Lower leg skin (tissue), 3 donors: ENCODE measurements at regions not wholly inside any gene's neighbourhood (a gene's known extent, or its start where the extent isn't known, plus 50 kb on each side); places are given as distances from the start of the nearest gene placed in this dataset.

Experiments used
- POLR2A ChIP-seq, 2 donors: fragments of 450-650 bp; IDR thresholded peaks; one replicate each; pipeline ENCODE4 v1.6.1; 2016 to 2017; ENCODE audit warnings: antibody characterized with exemption in 2 of 2, mild to moderate bottlenecking in 1 of 2, moderate library complexity in 1 of 2
- TF ChIP-seq, protein P1 (sequence below), 3 donors: fragments of 450-650 bp; IDR thresholded peaks; one replicate each; pipeline ENCODE4 v1.5.1; 2016; ENCODE audit warnings: antibody characterized with exemption in 3 of 3, mild to moderate bottlenecking in 3 of 3, moderate library complexity in 2 of 3

DNA sequence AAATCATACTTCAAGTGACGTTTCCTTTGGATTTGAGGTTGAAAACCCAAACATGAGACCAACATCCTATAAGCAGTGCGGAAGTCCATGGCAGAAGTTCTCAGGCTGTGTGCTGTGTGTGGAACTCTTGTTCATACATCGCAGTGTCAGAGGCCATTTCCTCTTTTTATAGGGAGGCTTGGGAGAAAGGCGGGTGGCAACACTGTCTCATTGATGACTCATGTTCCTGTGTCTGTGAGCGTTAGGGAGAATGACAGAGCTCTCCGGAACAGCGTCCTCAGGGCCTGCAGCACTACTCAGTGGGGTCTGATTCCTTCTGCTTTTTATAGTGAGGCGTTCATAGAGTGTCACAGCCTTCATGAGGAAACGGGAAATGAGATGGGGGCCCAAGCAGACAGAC lies 98.8 kb upstream of the BASP1 start:
- TF ChIP-seq, protein P1, sequence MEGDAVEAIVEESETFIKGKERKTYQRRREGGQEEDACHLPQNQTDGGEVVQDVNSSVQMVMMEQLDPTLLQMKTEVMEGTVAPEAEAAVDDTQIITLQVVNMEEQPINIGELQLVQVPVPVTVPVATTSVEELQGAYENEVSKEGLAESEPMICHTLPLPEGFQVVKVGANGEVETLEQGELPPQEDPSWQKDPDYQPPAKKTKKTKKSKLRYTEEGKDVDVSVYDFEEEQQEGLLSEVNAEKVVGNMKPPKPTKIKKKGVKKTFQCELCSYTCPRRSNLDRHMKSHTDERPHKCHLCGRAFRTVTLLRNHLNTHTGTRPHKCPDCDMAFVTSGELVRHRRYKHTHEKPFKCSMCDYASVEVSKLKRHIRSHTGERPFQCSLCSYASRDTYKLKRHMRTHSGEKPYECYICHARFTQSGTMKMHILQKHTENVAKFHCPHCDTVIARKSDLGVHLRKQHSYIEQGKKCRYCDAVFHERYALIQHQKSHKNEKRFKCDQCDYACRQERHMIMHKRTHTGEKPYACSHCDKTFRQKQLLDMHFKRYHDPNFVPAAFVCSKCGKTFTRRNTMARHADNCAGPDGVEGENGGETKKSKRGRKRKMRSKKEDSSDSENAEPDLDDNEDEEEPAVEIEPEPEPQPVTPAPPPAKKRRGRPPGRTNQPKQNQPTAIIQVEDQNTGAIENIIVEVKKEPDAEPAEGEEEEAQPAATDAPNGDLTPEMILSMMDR (IDR thresholded peaks at IDR 0.05): no peak
- TF ChIP-seq POLR2A (IDR thresholded peaks at IDR 0.05): no peak
